OCI-LY7 (cell line): ENCODE measurements at regions not wholly inside any gene's neighbourhood (a gene's known extent, or its start where the extent isn't known, plus 50 kb on each side); places are given as distances from the start of the nearest gene placed in this dataset.

Experiments
- BruUV-seq: library from RNA; stranded (reverse); fragments of 400-500 nt; replicated peaks from 2 replicates; lab custom pipeline; 2021; lab: Mats Ljungman, UMichigan
- CTCF ChIA-PET: fragments of 300-600 bp; sonication (Branson Sonifier 250); formaldehyde crosslinking; loops from one replicate; lab custom pipeline; 2022; ENCODE audit warnings: antibody characterized with exemption; ENCODE audit not compliant: unreplicated experiment; lab: Charles Lee
- POLR2A ChIA-PET: fragments of 300-600 bp; sonication (Branson Sonifier 250); formaldehyde crosslinking; loops from one replicate; lab custom pipeline; 2022; ENCODE audit warnings: antibody characterized with exemption; lab: Charles Lee
- DNase-seq: peaks from one replicate; pipeline ENCODE4 v3.0.0-alpha.2; 2015; ENCODE audit warnings: low spot score
- H2AFZ ChIP-seq: fragments of 200-600 bp; sonication (generic), shearing (Covaris generic); 2 replicates; pipeline ENCODE4 v1.6.1; 2014; ENCODE audit warnings: mild to moderate bottlenecking, antibody characterized with exemption, low read length, moderate library complexity
- H3K27ac ChIP-seq: fragments of 200-600 bp; sonication (generic); 2 replicates; pipeline ENCODE4 v1.5.1; 2014; ENCODE audit warnings: mixed run types, low read depth, mild to moderate bottlenecking, moderate library complexity, low read length, inconsistent platforms; ENCODE audit not compliant: poor library complexity, severe bottlenecking
- H3K36me3 ChIP-seq: fragments of 200-600 bp; sonication (generic); 2 replicates; pipeline ENCODE4 v1.6.1; 2014; ENCODE audit warnings: mild to moderate bottlenecking, antibody characterized with exemption, low read length, moderate library complexity, mixed read lengths; ENCODE audit not compliant: insufficient read depth
- H3K4me1 ChIP-seq: fragments of 200-600 bp; sonication (generic); 2 replicates; pipeline ENCODE4 v1.5.1; 2014; ENCODE audit warnings: mild to moderate bottlenecking, low read length; ENCODE audit not compliant: insufficient read depth, poor library complexity, severe bottlenecking
- H3K4me2 ChIP-seq: fragments of 200-600 bp; sonication (generic); 2 replicates; pipeline ENCODE4 v1.6.1; 2014; ENCODE audit warnings: mild to moderate bottlenecking, low read length
- H3K4me3 ChIP-seq: fragments of 200-600 bp; sonication (generic); 2 replicates; pipeline ENCODE4 v1.5.1; 2014; ENCODE audit warnings: mild to moderate bottlenecking, low read depth, low read length; ENCODE audit not compliant: poor library complexity, severe bottlenecking
- H3K79me2 ChIP-seq: fragments of 200-600 bp; sonication (generic); 2 replicates; pipeline ENCODE4 v1.6.1; 2016; ENCODE audit warnings: low read depth, mild to moderate bottlenecking, low read length, moderate library complexity, mixed read lengths; ENCODE audit not compliant: insufficient read depth
- H3K9me2 ChIP-seq: fragments of 200-600 bp; sonication (generic); 2 replicates; pipeline ENCODE4 v1.6.1; 2016; ENCODE audit warnings: mild to moderate bottlenecking, low read length, mixed read lengths; ENCODE audit not compliant: insufficient read depth
- H3K9me3 ChIP-seq: fragments of 200-600 bp; sonication (generic); 2 replicates; pipeline ENCODE4 v1.6.1; 2014; ENCODE audit warnings: mild to moderate bottlenecking, mixed run types, low read length, mixed read lengths
- H4K20me1 ChIP-seq: fragments of 200-600 bp; sonication (generic); 2 replicates; pipeline ENCODE4 v1.6.1; 2014; ENCODE audit warnings: mild to moderate bottlenecking, antibody characterized with exemption, low read length, moderate library complexity, mixed read lengths; ENCODE audit not compliant: insufficient read depth
- CTCF ChIP-seq: fragments of 200-600 bp; sonication (generic); conservative IDR thresholded peaks from 2 replicates; pipeline ENCODE4 v1.5.1; 2014; ENCODE audit warnings: mild to moderate bottlenecking, antibody characterized with exemption, low read length, moderate library complexity, mixed read lengths
- EZH2phosphoT487 ChIP-seq: fragments of 200-600 bp; sonication (generic); IDR thresholded peaks from 2 replicates; pipeline ENCODE4 v1.6.1; 2018; ENCODE audit warnings: low read depth, borderline replicate concordance, mild to moderate bottlenecking, mixed run types, antibody characterized with exemption, low read length, moderate library complexity, mixed read lengths
- intact Hi-C: fragments of 100-400 bp; cut with micrococcal nuclease; formaldehyde crosslinking; loops from one replicate; pipeline ENCODE4 v1.10.0; 2022; ENCODE audit not compliant: unreplicated experiment

GRCh38 chrX:28229217-28229616 lies 248.0 kb upstream of the DCAF8L1 start:
- Histone ChIP-seq H3K4me2 (no peak overlapping the region), H3K27ac (no peak overlapping the region), H2AFZ (no peak overlapping the region), H3K4me3 (no peak overlapping the region), H3K4me1 (no peaks in the 10 kb centered on the region), H3K9me3 (no peaks in the 10 kb centered on the region), H3K36me3 (no peaks in the 10 kb centered on the region), H3K79me2 (no peaks in the 10 kb centered on the region), H3K9me2 (no peaks in the 10 kb centered on the region), H4K20me1 (no peaks in the 10 kb centered on the region)
- DNase-seq, result no peak
- CTCF ChIA-PET, result no interaction called here
- POLR2A ChIA-PET, result no interaction called here
- intact Hi-C loops, result no loop called here
- BruUV-seq, result no TSS peak
- TF ChIP-seq CTCF (no peak), EZH2phosphoT487 (no peak)

GRCh38 chrX:28225513-28225912 lies 244.3 kb upstream of the DCAF8L1 start:
- intact Hi-C loops, result no loop called here
- POLR2A ChIA-PET, result no interaction called here
- DNase-seq, result no peak
- CTCF ChIA-PET, result no interaction called here
- Histone ChIP-seq H2AFZ (no peak overlapping the region), H3K4me2 (no peak overlapping the region), H3K27ac (no peak overlapping the region), H3K9me3 (no peaks in the 10 kb centered on the region), H3K9me2 (no peaks in the 10 kb centered on the region), H3K4me1 (no peaks in the 10 kb centered on the region), H3K79me2 (no peaks in the 10 kb centered on the region), H4K20me1 (no peaks in the 10 kb centered on the region), H3K36me3 (no peaks in the 10 kb centered on the region), H3K4me3 (no peak overlapping the region)
- TF ChIP-seq CTCF (no peak), EZH2phosphoT487 (no peak)
- no TSS peak for BruUV-seq

GRCh38 chrX:28223991-28224390 lies 242.7 kb upstream of the DCAF8L1 start:
- no peaks in the 10 kb centered on the region for H3K36me3 ChIP-seq
- H3K4me2 ChIP-seq, result no peak overlapping the region
- DNase-seq, result no peak
- H4K20me1 ChIP-seq, result no peaks in the 10 kb centered on the region
- intact Hi-C loops, result no loop called here
- no peaks in the 10 kb centered on the region for H3K4me1 ChIP-seq
- no peak overlapping the region for H3K4me3 ChIP-seq
- H2AFZ ChIP-seq, result no peak overlapping the region
- CTCF ChIA-PET, result no interaction called here
- H3K27ac ChIP-seq, result no peak overlapping the region
- no peaks in the 10 kb centered on the region for H3K9me3 ChIP-seq
- no TSS peak for BruUV-seq
- no peaks in the 10 kb centered on the region for H3K79me2 ChIP-seq
- no peak for TF ChIP-seq EZH2phosphoT487
- POLR2A ChIA-PET, result no interaction called here
- H3K9me2 ChIP-seq, result no peaks in the 10 kb centered on the region
